HEK293T (cell line): ENCODE measurements at regions not wholly inside any gene's neighbourhood (a gene's known extent, or its start where the extent isn't known, plus 50 kb on each side); places are given as distances from the start of the nearest gene placed in this dataset.

ENCODE experiments used
- CTCF ChIA-PET: fragments of 350-600 bp; formaldehyde crosslinking; extraction: SDS; loops from one replicate; lab custom pipeline; 2021; ENCODE audit warnings: antibody characterized with exemption, inconsistent platforms; lab: Yijun Ruan, JAX
- POLR2A ChIA-PET: fragments of 350-600 bp; formaldehyde crosslinking; extraction: SDS; loops from one replicate; lab custom pipeline; 2020; ENCODE audit warnings: antibody characterized with exemption, inconsistent platforms; lab: Yijun Ruan, JAX
- DNase-seq: peaks from one replicate; pipeline ENCODE4 v3.0.0; 2012; ENCODE audit warnings: mixed read lengths; ENCODE audit errors: extremely low spot score
- ARNT ChIP-seq: fragments of 450-650 bp; IDR thresholded peaks from 2 replicates; pipeline ENCODE4 v1.6.1; 2017; ENCODE audit warnings: mild to moderate bottlenecking
- BHLHE40 ChIP-seq: fragments of 450-650 bp; IDR thresholded peaks from 2 replicates; pipeline ENCODE4 v1.6.1; 2016; ENCODE audit warnings: mild to moderate bottlenecking, moderate library complexity, borderline replicate concordance
- CTBP1 ChIP-seq: fragments of 450-650 bp; IDR thresholded peaks from 2 replicates; pipeline ENCODE4 v1.6.1; 2016; ENCODE audit warnings: borderline replicate concordance
- ELF4 ChIP-seq: fragments of 450-650 bp; IDR thresholded peaks from 2 replicates; pipeline ENCODE4 v1.6.1; 2017; ENCODE audit warnings: antibody characterized with exemption
- FOXA1 ChIP-seq: fragments of 450-650 bp; IDR thresholded peaks from 2 replicates; pipeline ENCODE4 v1.6.1; 2016; ENCODE audit warnings: mild to moderate bottlenecking
- FOXK2 ChIP-seq: fragments of 450-650 bp; IDR thresholded peaks from 2 replicates; pipeline ENCODE4 v1.6.1; 2016; ENCODE audit warnings: mild to moderate bottlenecking
- FOXM1 ChIP-seq: fragments of 450-650 bp; IDR thresholded peaks from 2 replicates; pipeline ENCODE4 v1.6.1; 2017; ENCODE audit warnings: mild to moderate bottlenecking, borderline replicate concordance
- HDGF ChIP-seq: fragments of 450-650 bp; IDR thresholded peaks from 2 replicates; pipeline ENCODE4 v1.6.1; 2017; ENCODE audit warnings: antibody characterized with exemption, borderline replicate concordance
- L3MBTL2 ChIP-seq: fragments of 450-650 bp; conservative IDR thresholded peaks from 2 replicates; pipeline ENCODE4 v1.6.1; 2016; ENCODE audit warnings: mild to moderate bottlenecking
- LEF1 ChIP-seq: fragments of 450-650 bp; IDR thresholded peaks from 2 replicates; pipeline ENCODE4 v1.6.1; 2017; ENCODE audit warnings: mild to moderate bottlenecking, borderline replicate concordance
- NFRKB ChIP-seq: fragments of 450-650 bp; IDR thresholded peaks from 2 replicates; pipeline ENCODE4 v1.6.1; 2016; ENCODE audit warnings: mild to moderate bottlenecking, moderate library complexity
- SP1 ChIP-seq: fragments of 450-650 bp; IDR thresholded peaks from 2 replicates; pipeline ENCODE4 v1.6.1; 2017
- SUZ12 ChIP-seq: fragments of 450-650 bp; IDR thresholded peaks from 2 replicates; pipeline ENCODE4 v1.6.1; 2016; ENCODE audit warnings: mild to moderate bottlenecking
- TARDBP ChIP-seq: fragments of 450-650 bp; IDR thresholded peaks from 2 replicates; pipeline ENCODE4 v1.6.1; 2016
- ZNF384 ChIP-seq: fragments of 450-650 bp; IDR thresholded peaks from 2 replicates; pipeline ENCODE4 v1.6.1; 2016
- TF ChIP-seq, protein P1 (sequence below): fragments of 450-650 bp; IDR thresholded peaks from 2 replicates; pipeline ENCODE4 v1.6.1; 2016

DNA sequence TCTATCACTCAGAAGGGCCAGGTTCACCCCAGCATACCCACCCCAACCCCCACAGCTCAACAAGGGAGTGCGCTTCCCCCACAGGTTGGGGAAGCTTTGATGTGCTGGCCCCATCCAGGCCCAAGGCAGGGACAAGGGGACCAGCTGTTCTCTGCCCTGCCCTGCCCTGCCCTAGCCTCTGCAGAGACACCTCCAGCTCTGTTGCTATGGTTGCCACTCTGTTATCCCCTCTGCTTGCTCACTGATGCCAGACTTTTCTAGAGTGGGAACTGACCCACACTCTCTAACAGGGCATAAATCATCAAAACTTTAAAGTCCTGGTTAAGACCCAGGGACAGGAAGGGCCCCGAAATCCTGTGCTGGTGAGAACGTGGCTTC is 50.4 kb upstream of the ENPP7 start:
- ChIA-PET CTCF (interaction anchor here (1.3 kb wide), 1 partner anchor 22 kb away, joined by 3 read pairs; no protein-coding TSS in a partner anchor), POLR2A (no interaction called here)
- DNase-seq: no peak
- TF ChIP-seq L3MBTL2 (no peak), NFRKB (no peak), FOXA1 (no peak), SUZ12 (no peak), ELF4 (no peak), FOXK2 (no peak), CTBP1 (no peak), FOXM1 (no peak), BHLHE40 (no peak), SP1 (no peak), ZNF384 (no peak), TARDBP (no peak), HDGF (no peak), ARNT (no peak), LEF1 (no peak)
- TF ChIP-seq, protein P1, sequence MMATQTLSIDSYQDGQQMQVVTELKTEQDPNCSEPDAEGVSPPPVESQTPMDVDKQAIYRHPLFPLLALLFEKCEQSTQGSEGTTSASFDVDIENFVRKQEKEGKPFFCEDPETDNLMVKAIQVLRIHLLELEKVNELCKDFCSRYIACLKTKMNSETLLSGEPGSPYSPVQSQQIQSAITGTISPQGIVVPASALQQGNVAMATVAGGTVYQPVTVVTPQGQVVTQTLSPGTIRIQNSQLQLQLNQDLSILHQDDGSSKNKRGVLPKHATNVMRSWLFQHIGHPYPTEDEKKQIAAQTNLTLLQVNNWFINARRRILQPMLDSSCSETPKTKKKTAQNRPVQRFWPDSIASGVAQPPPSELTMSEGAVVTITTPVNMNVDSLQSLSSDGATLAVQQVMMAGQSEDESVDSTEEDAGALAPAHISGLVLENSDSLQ: no peak

DNA sequence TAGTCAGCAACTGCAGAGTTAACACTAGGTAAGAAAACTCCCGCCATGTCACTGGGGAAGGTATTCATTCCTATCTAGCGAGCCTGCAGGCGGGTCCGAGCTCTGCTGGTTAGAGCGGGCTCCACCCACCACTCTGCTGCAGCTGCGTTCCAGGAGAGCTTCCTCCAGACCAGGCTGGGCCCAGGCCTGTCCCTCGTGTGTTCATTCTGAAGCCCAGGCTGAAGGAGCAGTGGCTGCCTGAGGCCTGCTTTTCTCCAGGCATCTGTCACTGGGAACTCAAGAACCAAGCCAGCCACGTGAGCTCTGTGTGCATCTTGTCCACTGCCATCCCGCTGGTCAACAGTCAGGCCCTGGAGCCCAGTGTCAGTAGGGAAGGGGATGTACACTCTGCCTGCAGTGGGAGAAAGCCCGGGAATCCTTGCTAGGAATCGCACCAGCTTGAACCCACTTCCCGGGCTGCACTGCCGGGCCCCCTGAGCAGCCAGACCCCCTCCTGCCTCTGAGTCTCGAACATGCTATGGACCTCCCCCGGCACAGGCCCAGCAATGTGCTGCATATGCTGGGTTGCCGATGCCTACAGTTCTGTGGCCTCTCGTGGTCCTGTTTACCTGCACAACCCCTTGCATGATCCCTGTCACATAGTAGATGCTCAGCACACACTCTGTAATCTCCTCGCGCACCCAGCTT is 51.0 kb upstream of the ENPP7 start:
- CTCF ChIA-PET: interaction anchor here (1.3 kb wide), 1 partner anchor 21 kb away, joined by 3 read pairs; no protein-coding TSS in a partner anchor
- POLR2A ChIA-PET: no interaction called here
- no peak for DNase-seq
- TF ChIP-seq ARNT (no peak), CTBP1 (no peak), HDGF (no peak), FOXM1 (no peak), SUZ12 (no peak), BHLHE40 (no peak), LEF1 (no peak), SP1 (no peak), FOXK2 (no peak), FOXA1 (no peak), TARDBP (no peak), ELF4 (no peak), ZNF384 (no peak), NFRKB (no peak)
- TF ChIP-seq, protein P1: no peak

DNA sequence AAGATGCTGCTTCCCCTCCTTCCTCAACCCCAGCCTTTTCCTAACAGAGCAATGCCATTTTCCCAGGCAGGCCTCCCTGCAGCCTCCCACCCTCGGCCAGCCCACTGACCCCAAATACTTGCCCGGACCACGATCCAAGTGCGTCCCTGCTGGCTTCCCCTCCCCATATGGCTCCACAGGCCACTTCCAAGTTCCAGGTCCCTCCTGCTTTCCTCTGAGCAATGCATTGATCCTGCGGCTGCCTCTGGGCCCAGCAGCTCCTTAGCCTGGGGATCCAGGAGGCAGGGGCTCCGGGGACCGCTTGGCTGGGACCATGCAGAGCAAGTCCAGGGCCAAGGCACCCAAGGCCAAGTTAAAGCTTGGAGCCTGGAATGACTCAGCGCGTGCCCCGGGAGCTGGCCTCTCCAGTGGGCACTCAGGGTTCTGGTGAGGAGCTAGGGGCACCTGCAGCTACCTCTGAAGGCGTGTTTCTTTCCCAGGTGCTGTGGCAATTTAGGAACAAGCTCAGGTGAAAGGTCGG is 51.9 kb upstream of the ENPP7 start:
- CTCF ChIA-PET: no interaction called here
- POLR2A ChIA-PET: no interaction called here

DNA sequence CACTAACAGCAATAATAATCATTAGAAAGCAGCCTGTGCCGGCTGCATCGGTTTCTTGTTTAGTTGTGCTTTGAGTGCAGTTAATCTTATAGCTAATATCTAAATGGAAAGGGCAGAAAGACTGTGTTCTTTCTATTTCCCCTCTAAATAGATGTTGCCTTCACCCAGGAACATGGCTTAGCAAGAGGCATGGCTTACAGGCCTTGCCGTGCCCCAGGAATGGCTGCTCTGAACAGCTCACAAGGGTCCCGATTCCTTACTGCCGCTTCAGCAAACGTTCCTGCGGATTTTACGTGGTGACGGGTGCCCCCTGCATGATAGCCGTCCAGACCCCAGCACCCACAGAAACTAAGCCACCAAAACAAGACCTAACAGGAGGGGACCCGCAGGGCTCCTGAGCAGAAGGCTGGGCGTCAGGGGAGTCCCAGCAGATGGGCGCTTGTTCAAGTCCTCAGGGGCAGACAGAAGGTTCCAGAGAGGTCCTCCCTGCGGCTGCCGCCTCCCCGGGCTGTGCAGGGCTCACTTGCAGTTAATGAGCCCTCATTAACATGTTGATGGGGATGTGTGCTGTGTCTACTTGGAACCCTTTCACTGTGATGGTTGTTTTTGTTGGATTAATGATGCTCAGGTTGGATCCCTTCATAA is 52.5 kb upstream of the ENPP7 start:
- POLR2A ChIA-PET: no interaction called here
- DNase-seq: no peak
- CTCF ChIA-PET: no interaction called here
- TF ChIP-seq FOXK2: no peak
- no peak for TF ChIP-seq FOXA1
- TF ChIP-seq, protein P1: no peak
- no peak for TF ChIP-seq FOXM1
- TF ChIP-seq NFRKB: no peak
- TF ChIP-seq CTBP1: no peak

More for the DNA sequence above, 51.9 kb upstream of the ENPP7 start:
- no peak for TF ChIP-seq BHLHE40
- no peak for TF ChIP-seq HDGF
- TF ChIP-seq ELF4: no peak
- no peak for TF ChIP-seq FOXK2
- no peak for TF ChIP-seq ARNT
- no peak for TF ChIP-seq CTBP1
- no peak for TF ChIP-seq NFRKB
- DNase-seq: no peak

DNA sequence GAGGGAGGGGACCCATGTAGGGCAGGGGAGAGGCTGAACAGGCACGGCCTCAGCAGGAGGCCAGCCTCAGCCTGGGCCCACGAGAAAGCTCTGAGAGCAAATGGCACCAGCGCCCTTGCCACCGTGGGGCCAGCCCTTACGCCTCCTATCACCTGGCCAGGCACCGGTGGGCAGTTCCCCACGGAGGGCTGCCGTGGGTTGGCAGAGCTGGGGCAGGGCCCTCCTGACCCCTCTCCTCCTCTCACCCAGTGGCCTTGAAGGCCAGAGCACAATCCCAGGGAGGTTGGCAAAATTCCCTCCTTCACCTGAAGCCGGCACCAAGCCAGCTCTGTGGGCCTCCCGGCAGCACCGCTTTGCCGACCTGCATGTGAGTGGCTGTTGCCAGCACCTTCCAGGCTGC is 53.1 kb upstream of the ENPP7 start:
- DNase-seq: no peak
- POLR2A ChIA-PET: no interaction called here
- TF ChIP-seq ZNF384 (no peak), ELF4 (no peak), HDGF (no peak), BHLHE40 (no peak), FOXA1 (no peak), SUZ12 (no peak), SP1 (no peak), FOXM1 (no peak), CTBP1 (no peak), ARNT (no peak), L3MBTL2 (no peak)
- TF ChIP-seq, protein P1: no peak
- CTCF ChIA-PET: no interaction called here
